ENCODE measurements at regions not wholly inside any gene's neighbourhood (a gene's known extent, or its start where the extent isn't known, plus 50 kb on each side); places are given as distances from the start of the nearest gene placed in this dataset.
"Not testable (repeated sequence)": the region's sequence is repeated elsewhere in the genome, so short reads cannot be mapped to it uniquely, and the experiment has no call there.

DNA sequence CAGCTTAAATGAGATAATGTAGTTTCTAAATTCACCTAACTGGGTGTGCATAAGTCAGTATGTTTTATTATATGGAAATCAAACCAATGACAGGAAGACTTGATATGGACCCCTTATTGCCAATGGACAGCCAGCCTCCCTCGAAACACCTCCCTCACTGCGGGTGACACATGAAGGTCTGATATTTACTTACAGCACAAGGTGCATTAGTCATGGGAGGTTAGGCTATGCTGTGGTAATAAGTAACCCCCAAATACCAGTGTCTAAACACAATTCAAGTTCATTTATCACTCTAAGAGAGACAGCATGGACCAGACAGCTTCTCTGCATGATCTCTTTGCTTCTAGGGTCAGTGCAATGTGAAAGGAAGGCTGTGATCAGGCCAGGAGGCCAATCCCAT is 126.0 kb upstream of the KCNJ6 start:
- no peak for DNase-seq

DNA sequence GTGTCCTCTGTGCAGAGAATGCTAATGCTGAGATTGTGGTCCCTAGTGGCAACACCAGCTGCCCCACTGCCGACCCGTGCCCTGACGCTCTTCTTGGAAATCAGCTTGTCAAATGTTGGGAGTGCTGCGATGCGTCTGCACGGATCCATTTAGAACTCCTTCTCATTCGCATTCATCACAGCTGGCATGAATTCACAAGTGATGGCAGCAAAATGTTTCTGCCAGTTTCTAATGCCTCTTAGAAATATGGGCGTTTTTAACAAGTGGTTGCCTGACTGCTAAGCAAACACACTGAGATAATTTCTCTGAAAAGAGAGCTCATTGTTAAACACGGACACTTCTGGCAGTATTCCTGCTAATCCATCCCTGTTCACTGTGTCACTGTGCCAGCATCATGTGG is 131.9 kb upstream of the KCNJ6 start:
- no peak for DNase-seq

DNA sequence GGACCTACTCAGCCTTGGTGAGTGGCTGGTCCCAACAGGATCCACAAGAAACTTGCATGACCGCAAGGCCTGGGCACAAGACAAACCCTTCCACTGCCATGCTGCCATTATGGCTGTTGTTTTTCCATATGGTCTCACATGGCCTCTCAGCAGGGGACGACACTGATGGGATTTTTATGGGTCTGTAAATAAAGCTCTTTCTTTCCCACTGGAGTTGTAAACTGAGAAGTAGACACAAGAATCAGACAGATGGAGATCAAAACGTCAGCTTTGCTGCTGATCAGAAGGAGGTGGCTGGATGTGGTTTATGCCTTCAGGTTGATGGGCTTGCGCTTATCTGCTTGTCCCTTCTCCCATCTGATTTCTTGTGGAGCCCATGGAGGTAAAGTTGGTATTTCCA is 138.1 kb upstream of the KCNJ6 start:
- no peak for DNase-seq

DNA sequence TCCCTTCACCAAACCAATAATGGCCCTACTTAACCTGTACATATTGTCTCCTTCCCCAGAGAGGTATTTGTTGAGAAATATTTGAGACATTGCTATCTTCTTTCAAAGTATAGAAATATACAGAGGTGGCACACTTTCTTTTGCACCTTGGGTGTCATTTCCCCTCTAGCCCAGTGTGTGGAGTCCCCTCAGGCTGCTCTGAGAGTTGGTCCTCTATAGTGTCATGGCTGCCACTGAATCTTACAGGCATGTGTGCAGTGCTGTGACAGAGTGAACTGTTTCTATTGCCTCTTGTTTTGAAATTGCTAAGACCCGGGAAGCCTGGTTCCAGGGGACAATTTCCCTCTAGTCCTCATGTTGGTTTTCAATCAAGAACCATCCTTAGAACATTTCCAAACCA is 140.2 kb upstream of the KCNJ6 start:
- DNase-seq = no peak

DNA sequence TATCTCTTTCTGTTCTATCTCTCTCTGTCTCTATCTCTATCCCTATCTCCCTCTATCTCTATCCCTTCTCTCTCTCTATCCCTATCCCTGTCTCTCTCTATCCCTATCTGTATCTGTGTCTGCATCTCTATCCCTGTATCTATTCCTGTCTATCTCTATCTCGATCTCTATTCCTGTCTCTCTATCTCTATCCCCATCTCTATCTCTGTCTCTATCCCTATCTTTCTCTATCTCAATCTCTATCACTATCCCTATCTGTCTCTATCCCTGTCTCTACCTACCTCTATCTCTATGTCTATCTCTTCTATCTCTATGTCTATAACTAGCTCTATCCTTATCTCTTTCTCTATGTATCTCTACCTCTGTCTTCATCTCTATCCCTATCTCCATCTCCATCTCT is 141.4 kb upstream of the KCNJ6 start:
- no peak for DNase-seq

DNA sequence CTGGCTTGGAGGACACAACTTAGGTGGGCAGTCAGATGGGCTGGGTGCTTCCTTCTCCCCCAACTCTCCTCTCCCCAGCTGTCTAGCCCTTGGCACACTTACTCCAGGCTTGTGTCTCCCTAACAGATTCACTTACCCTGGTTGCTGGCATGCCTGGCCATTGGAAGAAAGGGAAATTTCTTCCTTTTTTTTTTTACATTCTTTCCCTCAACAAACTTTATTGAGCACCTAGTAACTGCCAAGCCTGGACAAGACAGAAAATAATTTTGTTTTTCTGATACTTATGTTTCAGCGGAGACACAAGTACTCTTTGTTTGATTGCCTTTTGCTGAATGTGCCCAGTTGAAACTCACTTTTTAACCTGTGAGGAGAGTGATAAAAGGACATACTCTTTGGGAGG is 144.3 kb upstream of the KCNJ6 start:
- no peak for DNase-seq

DNA sequence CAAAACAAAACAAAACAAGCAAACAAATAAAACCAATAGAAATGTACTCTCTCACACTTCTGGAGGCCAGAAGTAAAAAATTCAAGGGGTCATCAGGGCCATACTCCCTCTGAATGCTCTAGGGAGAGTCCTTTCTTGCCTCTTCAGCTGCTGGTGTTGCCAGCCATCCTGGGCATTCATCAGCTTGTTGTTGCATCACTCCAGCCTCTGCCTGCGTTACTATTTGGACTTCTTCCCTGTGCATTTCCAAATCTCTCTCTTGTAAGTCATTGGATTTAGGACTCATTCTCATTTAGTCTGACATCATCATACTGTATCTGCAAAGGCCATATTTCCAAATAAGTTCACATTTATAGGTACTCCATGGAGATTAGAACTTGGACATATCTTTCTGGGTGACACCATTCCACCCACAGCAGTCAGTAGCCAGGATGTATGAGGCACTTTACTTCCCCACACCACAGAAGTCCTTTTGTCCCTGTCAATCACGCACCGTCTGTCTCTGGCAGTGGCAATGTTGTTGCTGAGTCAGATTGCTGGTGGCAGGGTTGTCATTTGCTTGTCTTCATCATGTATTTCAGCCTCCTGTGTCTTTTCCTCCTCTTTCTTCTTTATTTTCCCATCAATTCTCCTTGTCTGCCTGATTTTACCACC is 151.0 kb upstream of the KCNJ6 start:
- DNase-seq = no peak

DNA sequence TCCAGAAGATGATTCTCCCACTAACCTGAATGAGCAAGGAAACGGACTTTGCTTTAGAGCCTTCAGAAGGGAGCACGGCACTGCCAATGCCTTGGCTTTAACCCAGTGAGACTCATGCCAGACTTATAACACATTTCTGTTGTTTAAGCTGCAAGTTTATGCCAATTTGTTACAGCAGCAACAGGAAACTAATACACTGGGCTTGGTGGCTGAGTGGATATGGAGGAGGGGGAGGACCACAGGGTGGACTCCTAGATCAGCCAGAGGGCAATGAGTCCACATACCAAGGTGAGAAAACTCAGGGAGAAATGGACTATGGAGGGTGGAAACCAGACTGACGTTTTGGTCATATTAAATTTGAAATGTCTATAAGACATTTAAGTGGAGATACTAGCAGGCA is 156.2 kb upstream of the KCNJ6 start:
- DNase-seq = no peak

DNA sequence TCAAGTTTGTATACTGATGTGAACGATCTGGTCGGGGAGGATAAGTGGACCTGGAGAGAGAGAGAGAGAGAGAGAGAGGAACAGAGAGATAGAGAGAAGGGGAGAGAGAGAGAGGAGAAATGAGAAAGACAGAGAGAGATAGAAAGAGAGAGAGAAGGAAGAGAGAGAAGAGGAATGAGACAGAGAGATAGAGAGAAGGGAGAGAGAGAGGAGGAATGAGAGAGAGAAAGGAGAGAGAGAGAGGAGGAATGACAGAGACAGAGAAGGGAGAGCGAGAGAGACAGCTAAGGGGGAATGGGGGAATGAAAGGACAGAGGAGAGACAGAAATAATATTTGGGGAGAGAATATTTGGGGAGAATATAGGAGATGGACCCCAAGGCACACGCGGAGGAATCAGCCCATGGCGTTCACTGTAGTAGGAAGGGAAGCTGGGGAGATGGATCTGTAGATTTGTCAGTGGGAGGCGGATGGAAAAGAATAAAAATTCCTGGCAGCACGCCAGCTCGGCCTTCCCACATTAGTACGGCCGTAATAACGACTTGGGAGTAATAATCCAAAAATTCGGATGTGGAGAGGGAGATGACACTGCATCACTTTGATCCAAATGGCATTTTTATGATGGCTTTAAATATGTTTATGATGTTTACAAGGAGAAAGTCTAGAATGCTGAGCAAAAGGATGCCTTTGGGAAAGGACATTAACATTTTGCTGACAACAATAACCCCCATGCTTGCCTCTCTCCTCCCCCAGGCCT is 159.8 kb upstream of the KCNJ6 start:
- no peak for DNase-seq

DNA sequence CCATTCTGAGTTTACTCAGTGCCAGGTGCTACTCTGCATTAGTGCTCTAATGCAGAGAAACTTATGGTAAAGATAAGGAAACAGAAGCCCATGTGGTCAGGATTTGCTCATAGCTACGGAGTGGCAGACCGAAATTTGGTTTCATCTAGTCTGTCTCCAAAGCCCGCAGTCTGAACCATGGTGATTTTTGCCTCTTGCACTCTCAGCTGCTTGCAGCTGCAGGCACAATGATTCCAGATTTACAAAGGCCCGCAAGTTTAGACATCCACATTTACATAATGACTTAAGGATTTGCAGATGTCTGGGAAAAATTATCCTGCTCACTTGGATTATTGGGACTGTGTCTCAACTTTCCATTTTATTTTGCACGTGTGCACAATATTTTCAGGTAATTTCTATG is 161.3 kb upstream of the KCNJ6 start:
- DNase-seq = no peak

DNA sequence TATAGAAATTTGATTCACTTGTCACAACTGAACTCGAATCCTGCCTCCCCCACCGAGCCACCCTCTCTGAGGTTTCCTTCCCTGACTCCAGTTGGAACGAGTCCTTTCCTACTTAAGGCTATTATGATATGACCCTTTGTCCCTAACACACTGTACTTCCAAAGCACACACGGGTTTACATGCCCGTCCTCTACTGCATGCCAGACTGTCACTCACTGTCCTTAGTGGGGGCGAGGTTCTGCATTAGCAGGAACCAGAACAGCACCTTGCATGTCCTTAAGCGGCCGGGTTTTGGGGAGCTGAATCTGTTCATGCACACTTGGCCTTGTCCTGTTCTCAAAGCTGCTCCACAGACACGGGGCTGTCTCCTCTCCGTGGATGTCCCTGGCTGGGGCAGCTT is 164.6 kb upstream of the KCNJ6 start:
- no peak for DNase-seq

DNA sequence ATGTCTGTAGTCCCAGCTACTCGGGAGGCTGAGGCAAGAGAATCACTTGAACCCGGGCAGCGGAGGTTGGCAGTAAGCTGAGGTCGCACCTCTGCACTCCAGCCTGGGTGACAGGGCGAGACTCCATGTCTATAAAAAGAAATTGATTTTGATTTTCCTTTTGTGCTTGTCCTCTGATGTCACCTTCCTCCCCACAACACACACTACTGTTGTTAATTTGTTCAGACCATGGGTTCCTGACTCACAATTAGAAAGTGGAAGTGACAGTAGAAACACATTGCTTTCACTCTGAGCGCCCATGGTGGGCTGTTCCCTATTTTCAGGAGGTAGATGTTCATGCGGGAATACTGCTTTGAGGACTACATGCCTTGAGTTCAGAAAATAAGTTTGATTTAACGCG is 165.5 kb upstream of the KCNJ6 start:
- DNase-seq = no peak

DNA sequence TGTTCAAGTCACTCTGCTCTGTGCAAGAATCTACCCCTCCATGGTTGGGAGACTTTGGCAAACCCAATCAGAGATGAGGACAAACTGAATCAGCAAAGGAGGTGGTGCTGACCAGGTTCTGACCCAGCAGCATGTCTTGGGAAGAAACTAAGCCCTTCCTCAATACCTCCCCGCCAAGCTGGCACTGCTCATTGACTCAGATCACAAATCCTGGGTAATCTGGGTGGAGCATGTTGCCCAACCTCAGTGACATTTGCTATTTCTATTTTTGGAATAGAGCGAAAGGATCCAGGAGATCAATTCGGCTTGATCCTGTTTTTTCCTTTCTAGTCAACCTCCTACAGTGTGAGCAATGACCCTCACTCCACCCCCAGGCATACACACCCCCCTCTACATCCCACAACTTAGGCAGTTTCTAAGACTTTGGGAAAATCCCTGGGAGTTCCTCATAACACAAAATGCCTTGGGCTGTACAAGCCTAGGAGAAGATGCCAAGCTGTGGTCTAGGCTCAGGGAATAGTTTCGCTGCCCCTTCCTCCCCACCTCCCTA is 166.8 kb upstream of the KCNJ6 start:
- no peak for DNase-seq

DNA sequence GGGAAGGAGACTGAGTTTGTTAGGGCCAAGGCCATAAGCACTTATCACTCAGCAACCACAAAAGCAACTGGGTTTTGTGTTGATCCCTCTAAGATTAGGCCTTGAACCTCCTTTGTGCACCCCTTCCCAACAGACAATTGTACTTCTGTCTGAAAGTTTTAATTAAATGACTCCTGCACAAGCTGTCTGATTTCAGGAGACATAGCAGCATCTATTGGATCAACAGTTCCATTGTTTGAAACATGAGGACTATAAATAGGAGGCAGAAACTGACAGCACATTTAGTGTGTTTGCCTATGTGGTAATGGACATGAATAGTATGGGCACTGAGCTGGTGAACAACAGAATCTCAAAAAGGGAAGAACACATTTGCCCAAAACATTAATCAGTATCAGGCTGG is 167.3 kb upstream of the KCNJ6 start:
- no peak for DNase-seq

DNA sequence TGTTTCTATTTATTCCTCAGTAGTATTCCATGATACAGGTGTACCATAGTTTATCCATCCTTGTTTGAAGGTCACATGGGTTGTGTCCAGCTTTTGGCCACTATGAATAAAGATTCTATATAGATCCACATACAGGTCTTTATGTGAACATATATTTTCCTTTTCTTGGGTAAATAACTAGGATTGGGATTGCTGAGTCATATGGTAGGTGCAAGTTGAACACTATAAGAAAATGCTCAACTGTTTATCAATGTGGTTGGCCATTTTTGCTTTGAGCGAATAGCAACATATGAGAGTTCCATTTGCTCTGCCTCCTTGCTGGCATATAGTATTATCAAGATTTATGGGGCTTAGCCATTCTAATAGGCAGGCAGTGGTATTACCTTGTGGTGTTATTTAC is 170.2 kb upstream of the KCNJ15 start:
- DNase-seq = no peak

DNA sequence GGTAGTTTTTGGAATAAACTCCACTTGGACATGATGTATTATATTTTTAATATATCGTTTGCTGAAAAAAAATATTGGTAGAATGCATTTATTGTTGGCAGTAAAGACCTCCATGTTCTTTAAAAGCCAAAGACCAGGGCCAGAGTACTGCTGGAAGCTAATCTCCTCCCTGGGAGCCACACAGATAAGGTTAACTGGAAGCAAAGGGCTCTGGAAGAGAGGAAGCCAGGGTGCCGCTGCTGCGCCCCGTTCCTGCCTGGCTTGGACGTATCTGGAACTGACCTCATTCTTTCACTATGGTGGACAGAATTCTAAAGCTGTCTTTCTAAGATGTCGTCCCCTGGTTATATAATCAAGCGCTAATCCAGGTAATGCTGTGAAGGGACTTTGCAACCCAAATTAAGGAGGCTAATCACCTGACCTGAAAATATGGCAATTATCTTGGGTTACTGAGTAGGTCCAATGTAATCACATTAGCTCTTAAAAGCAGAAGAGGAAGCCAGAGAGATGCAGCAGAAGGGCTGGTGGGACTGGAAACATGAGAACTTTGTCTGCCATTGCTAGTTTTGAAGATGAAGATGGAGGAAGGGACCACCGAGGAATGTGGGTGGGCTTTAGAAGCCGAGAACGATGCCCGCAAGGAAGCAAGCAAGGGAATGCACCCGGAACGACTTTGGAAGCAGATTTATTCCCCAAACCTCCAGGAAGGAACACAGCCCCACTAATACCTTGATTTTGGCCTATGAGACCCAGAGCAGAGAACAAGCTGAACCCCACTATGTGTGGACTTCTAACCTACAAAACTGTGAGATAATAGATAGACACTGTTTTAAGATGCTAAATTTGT is 167.7 kb upstream of the KCNJ15 start:
- DNase-seq = no peak

DNA sequence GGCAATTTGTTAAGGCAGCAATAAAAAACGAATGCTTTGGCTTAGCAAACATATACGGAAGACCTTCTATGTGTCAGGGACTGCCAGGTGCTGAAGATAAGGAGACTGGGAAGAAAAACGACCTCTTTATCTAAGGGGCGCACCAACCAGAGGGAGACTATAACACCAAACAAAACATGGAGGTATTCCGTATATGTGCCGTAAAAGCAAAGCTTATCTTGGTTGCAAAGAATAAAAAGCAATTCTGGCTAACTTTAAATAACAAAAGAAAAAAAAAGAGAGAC is 167.1 kb upstream of the KCNJ15 start:
- no peak for DNase-seq

DNA sequence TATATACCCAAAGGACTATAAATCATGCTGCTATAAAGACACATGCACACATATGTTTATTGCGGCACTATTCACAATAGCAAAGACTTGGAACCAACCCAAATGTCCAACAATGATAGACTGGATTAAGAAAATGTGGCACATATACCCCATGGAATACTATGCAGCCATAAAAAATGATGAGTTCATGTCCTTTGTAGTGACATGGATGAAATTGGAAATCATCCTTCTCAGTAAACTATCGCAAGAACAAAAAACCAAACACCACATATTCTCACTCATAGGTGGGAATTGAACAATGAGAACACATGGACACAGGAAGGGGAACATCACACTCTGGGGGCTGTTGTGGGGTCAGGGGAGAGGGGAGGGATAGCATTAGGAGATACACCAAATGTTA is 165.7 kb upstream of the KCNJ15 start:
- not testable (repeated sequence) for DNase-seq

DNA sequence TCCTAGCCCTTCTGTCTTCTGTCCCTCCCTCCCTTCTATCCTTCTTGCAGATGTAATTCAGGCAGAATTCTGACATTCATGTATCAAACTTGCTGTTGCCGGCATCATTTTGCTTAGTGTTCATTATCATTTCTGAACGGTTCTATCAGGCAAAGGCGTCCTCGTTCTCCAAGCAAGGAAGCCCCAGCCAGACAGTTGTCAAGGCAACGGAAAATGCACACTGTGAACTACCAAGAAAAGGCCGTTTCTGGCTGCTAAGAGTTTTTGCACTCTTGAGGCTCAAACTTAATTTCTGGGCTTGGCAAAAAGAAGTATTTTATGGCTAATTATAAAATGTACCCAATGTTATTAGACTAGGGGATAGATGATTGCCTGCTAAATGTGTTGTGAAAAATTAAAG is 164.7 kb upstream of the KCNJ15 start:
- DNase-seq = no peak

DNA sequence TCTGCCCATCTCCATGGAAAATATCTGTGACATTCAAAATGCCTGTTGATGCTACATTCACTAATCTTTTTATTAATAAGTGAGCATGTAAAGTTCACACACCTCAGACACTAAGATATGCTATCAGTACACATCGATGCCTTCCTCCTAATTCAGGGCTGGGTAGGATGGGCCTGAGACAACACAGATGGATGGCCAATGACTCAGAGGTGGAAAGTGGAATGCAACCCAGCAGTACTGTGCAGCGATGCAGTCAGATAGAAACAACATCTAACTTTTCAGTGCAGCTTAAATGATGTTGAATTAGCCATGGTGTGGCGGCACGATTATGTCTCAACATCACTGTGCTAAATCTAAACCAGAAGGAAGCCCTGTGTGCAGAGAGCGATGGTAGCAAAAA is 161.6 kb upstream of the KCNJ15 start:
- no peak for DNase-seq

DNA sequence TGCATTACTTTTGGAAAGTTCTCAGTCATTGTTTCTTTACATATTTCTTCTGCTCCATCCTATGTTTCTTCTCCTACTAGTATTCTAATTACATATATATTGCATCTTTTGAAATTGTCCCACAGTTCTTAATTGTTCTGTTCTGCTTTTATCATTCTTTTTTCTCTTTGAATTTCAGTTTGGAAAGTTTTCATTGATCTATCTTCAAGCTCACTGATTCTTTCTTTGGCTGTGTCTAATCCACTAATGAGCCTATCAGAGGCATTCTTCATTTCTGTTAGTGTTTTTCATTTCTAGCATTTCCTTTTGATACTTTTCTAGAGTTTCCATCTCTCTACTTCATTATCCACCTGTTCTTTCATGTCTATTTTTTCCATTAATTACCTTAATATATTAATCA is 159.0 kb upstream of the KCNJ15 start:
- DNase-seq = no peak

DNA sequence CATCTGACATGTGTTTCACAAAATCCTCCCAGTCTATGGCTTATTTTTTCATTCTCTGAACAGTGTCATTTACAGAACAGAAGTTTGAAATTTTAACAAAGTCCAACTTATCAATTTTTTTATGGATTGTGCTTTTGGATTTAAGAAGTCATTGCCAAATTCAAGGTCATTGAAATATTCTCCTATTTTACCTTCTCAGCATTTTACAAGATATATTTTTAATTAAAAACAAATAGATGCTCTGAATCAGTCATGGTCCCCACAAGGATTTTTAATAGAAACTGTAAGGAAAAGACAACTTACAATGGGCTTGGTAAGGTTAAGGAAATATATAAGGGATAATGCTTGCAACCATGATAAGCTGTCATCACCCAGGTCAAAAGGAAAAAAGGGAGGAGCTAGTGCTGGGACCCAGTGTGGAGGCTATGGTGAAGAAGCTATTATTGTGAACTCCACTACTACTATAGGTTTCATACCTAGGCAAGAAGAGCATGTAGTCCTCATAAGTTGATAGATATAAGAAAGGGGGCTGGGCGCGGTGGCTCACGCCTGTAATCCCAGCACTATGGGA is 144.5 kb upstream of the KCNJ15 start:
- DNase-seq = no peak

DNA sequence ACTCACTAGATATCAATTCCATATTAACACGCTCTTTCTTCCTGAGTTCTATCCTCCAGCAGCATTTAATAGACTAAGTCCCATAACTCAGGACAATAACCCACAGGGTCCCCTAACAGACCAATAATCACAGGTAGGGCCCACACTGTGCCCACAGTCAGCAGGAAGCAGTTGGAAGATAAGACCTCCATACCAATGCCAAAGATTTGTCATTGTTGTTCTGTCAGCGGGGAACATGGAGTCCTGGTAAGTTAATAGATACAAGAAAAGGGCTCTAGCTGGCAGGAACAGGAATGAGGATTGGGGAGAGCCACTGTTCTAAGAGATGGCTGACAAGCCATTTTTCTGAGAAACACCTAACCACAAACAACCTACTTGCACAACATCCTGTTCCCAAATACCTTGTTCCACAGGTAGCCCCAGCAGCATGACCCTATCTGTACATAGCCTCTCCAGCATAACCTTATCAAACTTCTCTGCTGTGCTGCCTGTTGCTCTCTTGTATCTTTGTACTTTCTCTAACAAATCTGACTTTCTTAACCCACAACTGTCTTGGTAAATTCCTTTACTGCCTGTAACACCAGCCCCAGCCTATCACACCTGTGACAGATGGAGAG is 142.0 kb upstream of the KCNJ15 start:
- DNase-seq = no peak

Data from stimulated activated CD4-positive, alpha-beta T cell treated with anti-CD3 and anti-CD28 coated beads, Interleukin-1b, Interleukin-23, amount 100 ng/mL, for 48 hours (primary cell).